ENCODE measurements at regions not wholly inside any gene's neighbourhood (a gene's known extent, or its start where the extent isn't known, plus 50 kb on each side); places are given as distances from the start of the nearest gene placed in this dataset.

- no peaks in the 10 kb centered on the region for H3K36me3 ChIP-seq (ENCODE audit: insufficient read depth)
- no peak overlapping the region for H3K27ac ChIP-seq (ENCODE audit: low read depth)
- ATAC-seq (no peak), DNase-seq (ENCODE audit: low spot score) (no peak)
- H3K4me3 ChIP-seq, result no peak overlapping the region
- H3K36me3 Mint-ChIP-seq (ENCODE audit: low read depth), result no peaks in the 10 kb centered on the region
- peaks cover 5% of the 10 kb centered on the region for H3K27me3 Mint-ChIP-seq (ENCODE audit: insufficient read depth, low read depth, poor library complexity)
- H3K9me3 Mint-ChIP-seq, result no peaks in the 10 kb centered on the region
- H3K4me1 Mint-ChIP-seq, result no peaks in the 10 kb centered on the region
- H3K27me3 ChIP-seq (ENCODE audit: insufficient read depth), result no peaks in the 10 kb centered on the region
- no peaks in the 10 kb centered on the region for H3F3A ChIP-seq (replicated peaks; ENCODE audit: low read depth)
- H3K4me3 Mint-ChIP-seq, result no peak overlapping the region
- H3K27ac Mint-ChIP-seq, result no peak overlapping the region
- H3K4me2 ChIP-seq, result no peak overlapping the region
- no peaks in the 10 kb centered on the region for H4K20me1 ChIP-seq (replicated peaks; ENCODE audit: insufficient read depth)
- H3K79me2 ChIP-seq (replicated peaks; ENCODE audit: insufficient read depth), result no peaks in the 10 kb centered on the region
- H3K4me1 ChIP-seq (ENCODE audit: insufficient read depth), result no peaks in the 10 kb centered on the region
- no peaks in the 10 kb centered on the region; the same call in 1 of the 2 replicates for H3K9me2 ChIP-seq (ENCODE audit: insufficient read depth)
- TF ChIP-seq ETS1 (IDR thresholded peaks at IDR 0.05) (no peak), EZH2 (IDR thresholded peaks at IDR 0.05; ENCODE audit: low read depth, unreplicated experiment) (no peak), EZH2phosphoT487 (IDR thresholded peaks at IDR 0.05; ENCODE audit: unreplicated experiment) (no peak), CREB1 (CRISPR knock-in tag; IDR thresholded peaks at IDR 0.05; ENCODE audit: low read depth) (no peak)
- TF ChIP-seq, protein P1, sequence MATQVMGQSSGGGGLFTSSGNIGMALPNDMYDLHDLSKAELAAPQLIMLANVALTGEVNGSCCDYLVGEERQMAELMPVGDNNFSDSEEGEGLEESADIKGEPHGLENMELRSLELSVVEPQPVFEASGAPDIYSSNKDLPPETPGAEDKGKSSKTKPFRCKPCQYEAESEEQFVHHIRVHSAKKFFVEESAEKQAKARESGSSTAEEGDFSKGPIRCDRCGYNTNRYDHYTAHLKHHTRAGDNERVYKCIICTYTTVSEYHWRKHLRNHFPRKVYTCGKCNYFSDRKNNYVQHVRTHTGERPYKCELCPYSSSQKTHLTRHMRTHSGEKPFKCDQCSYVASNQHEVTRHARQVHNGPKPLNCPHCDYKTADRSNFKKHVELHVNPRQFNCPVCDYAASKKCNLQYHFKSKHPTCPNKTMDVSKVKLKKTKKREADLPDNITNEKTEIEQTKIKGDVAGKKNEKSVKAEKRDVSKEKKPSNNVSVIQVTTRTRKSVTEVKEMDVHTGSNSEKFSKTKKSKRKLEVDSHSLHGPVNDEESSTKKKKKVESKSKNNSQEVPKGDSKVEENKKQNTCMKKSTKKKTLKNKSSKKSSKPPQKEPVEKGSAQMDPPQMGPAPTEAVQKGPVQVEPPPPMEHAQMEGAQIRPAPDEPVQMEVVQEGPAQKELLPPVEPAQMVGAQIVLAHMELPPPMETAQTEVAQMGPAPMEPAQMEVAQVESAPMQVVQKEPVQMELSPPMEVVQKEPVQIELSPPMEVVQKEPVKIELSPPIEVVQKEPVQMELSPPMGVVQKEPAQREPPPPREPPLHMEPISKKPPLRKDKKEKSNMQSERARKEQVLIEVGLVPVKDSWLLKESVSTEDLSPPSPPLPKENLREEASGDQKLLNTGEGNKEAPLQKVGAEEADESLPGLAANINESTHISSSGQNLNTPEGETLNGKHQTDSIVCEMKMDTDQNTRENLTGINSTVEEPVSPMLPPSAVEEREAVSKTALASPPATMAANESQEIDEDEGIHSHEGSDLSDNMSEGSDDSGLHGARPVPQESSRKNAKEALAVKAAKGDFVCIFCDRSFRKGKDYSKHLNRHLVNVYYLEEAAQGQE (IDR thresholded peaks at IDR 0.05; ENCODE audit: unreplicated experiment), result no peak
- no peak overlapping the region for H2AFZ ChIP-seq
Observed at GRCh38 chr13:85640727-85641126, 158.5 kb downstream of the SLITRK6 start.

DNA sequence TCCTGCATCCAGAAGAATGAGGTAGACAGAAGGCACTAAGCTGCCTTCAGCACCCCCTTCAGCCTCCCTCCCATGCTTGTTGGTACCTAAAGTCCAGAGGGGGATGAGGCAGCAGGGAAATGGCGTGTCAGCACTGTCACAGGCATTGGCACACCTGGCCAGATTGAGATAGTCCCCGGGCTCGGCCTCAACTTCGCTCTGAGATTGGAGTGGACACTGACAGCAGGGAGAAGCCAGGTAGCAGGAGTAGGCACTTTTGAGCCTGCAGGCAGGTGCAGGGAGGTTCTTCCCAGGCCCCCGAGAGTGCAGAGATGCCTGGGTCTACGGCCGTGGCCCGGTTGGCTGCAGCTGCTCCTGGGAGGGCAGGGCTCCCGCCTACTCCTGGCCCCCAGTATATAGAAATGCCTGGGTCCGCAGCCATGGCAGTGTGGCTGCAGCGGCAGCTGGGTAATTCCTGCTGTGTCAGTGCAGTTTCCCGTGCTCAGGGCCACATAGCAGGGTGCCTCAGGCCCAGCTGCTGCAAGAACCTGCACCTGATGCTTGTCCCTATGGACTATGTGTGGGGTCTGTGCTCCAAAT lies 160.3 kb downstream of the SLITRK6 start:
- Histone ChIP-seq H3K27me3 (ENCODE audit: insufficient read depth) (no peaks in the 10 kb centered on the region), H3K27ac (ENCODE audit: low read depth) (no peak overlapping the region), H3K79me2 (replicated peaks; ENCODE audit: insufficient read depth) (no peaks in the 10 kb centered on the region), H3K4me2 (no peak overlapping the region), H3K4me1 (ENCODE audit: insufficient read depth) (no peaks in the 10 kb centered on the region), H2AFZ (peak overlapping the region; percentile 72; the same call in 1 of the 2 replicates), H3K9me2 (ENCODE audit: insufficient read depth) (no peaks in the 10 kb centered on the region; the same call in 1 of the 2 replicates), H4K20me1 (replicated peaks; ENCODE audit: insufficient read depth) (no peaks in the 10 kb centered on the region), H3K36me3 (ENCODE audit: insufficient read depth) (no peaks in the 10 kb centered on the region), H3K4me3 (no peak overlapping the region), H3F3A (replicated peaks; ENCODE audit: low read depth) (no peaks in the 10 kb centered on the region)
- Mint-ChIP-seq H3K27me3 (ENCODE audit: insufficient read depth, low read depth, poor library complexity) (peaks cover 5% of the 10 kb centered on the region), H3K4me1 (no peaks in the 10 kb centered on the region), H3K27ac (no peak overlapping the region), H3K9me3 (no peaks in the 10 kb centered on the region), H3K4me3 (no peak overlapping the region), H3K36me3 (ENCODE audit: low read depth) (no peaks in the 10 kb centered on the region)
- DNase-seq (ENCODE audit: low spot score) (no peak), ATAC-seq (no peak; the same call in 2 of the 3 replicates)
- TF ChIP-seq ETS1 (IDR thresholded peaks at IDR 0.05) (no peak), EZH2 (IDR thresholded peaks at IDR 0.05; ENCODE audit: low read depth, unreplicated experiment) (no peak), CTCF (conservative IDR thresholded peaks at IDR 0.05; ENCODE audit: low read depth in 2 of 2) (no peak), CREB1 (CRISPR knock-in tag; IDR thresholded peaks at IDR 0.05; ENCODE audit: low read depth) (no peak), NANOG (IDR thresholded peaks at IDR 0.05; ENCODE audit: borderline replicate concordance) (no peak), JUNB (IDR thresholded peaks at IDR 0.05; ENCODE audit: unreplicated experiment) (no peak)
- TF ChIP-seq, protein P1 (IDR thresholded peaks at IDR 0.05; ENCODE audit: unreplicated experiment), result no peak
